ENCODE measurements at regions not wholly inside any gene's neighbourhood (a gene's known extent, or its start where the extent isn't known, plus 50 kb on each side); places are given as distances from the start of the nearest gene placed in this dataset.
"Not testable (repeated sequence)": the region's sequence is repeated elsewhere in the genome, so short reads cannot be mapped to it uniquely, and the experiment has no call there.

DNA sequence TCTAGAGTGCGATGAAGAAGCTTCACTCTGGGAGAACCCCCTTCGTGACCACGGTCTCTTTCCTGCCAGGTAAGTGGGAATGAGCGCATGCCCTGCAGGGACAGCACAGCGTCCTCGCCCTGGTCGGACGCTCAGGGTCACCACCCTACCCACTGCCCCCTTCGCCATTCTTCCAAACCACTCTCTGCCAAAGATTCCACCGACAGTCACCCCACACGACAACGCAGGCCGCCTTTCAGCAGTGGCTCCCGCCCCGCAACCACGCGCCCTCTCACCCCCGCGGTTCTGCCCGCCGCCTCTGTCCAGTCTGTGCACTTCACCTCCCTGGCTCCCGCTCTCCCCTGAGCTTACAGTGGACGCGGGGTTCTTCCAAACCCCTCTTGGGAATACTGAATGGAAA is 82.3 kb upstream of the FCGR1A start:
- TF ChIP-seq, protein P1, sequence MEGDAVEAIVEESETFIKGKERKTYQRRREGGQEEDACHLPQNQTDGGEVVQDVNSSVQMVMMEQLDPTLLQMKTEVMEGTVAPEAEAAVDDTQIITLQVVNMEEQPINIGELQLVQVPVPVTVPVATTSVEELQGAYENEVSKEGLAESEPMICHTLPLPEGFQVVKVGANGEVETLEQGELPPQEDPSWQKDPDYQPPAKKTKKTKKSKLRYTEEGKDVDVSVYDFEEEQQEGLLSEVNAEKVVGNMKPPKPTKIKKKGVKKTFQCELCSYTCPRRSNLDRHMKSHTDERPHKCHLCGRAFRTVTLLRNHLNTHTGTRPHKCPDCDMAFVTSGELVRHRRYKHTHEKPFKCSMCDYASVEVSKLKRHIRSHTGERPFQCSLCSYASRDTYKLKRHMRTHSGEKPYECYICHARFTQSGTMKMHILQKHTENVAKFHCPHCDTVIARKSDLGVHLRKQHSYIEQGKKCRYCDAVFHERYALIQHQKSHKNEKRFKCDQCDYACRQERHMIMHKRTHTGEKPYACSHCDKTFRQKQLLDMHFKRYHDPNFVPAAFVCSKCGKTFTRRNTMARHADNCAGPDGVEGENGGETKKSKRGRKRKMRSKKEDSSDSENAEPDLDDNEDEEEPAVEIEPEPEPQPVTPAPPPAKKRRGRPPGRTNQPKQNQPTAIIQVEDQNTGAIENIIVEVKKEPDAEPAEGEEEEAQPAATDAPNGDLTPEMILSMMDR (IDR thresholded peaks at IDR 0.05), result not testable (repeated sequence)
- not testable (repeated sequence) for TF ChIP-seq NFE2L1 (CRISPR knock-in tag; IDR thresholded peaks at IDR 0.05); ESRRA (CRISPR knock-in tag; IDR thresholded peaks at IDR 0.05; ENCODE audit: borderline replicate concordance); FOXP1 (CRISPR knock-in tag; IDR thresholded peaks at IDR 0.05; ENCODE audit: borderline replicate concordance)
- TF ChIP-seq, protein P2, sequence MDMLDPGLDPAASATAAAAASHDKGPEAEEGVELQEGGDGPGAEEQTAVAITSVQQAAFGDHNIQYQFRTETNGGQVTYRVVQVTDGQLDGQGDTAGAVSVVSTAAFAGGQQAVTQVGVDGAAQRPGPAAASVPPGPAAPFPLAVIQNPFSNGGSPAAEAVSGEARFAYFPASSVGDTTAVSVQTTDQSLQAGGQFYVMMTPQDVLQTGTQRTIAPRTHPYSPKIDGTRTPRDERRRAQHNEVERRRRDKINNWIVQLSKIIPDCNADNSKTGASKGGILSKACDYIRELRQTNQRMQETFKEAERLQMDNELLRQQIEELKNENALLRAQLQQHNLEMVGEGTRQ (CRISPR knock-in tag; IDR thresholded peaks at IDR 0.05), result not testable (repeated sequence)
- TF ChIP-seq, protein P3, sequence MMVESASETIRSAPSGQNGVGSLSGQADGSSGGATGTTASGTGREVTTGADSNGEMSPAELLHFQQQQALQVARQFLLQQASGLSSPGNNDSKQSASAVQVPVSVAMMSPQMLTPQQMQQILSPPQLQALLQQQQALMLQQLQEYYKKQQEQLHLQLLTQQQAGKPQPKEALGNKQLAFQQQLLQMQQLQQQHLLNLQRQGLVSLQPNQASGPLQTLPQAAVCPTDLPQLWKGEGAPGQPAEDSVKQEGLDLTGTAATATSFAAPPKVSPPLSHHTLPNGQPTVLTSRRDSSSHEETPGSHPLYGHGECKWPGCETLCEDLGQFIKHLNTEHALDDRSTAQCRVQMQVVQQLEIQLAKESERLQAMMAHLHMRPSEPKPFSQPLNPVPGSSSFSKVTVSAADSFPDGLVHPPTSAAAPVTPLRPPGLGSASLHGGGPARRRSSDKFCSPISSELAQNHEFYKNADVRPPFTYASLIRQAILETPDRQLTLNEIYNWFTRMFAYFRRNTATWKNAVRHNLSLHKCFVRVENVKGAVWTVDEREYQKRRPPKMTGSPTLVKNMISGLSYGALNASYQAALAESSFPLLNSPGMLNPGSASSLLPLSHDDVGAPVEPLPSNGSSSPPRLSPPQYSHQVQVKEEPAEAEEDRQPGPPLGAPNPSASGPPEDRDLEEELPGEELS (CRISPR knock-in tag; IDR thresholded peaks at IDR 0.05), result not testable (repeated sequence)
